PC-9 (cell line): ENCODE measurements at regions not wholly inside any gene's neighbourhood (a gene's known extent, or its start where the extent isn't known, plus 50 kb on each side); places are given as distances from the start of the nearest gene placed in this dataset.

Experiments used
- BruUV-seq: library from RNA; stranded (reverse); fragments of 400-500 nt; replicated peaks from 2 replicates; lab custom pipeline; 2021; lab: Mats Ljungman, UMichigan
- CTCF ChIA-PET: fragments of 300-600 bp; sonication (Branson Sonifier 250); formaldehyde crosslinking; loops from one replicate; lab custom pipeline; 2022; ENCODE audit warnings: antibody characterized with exemption; lab: Charles Lee
- POLR2A ChIA-PET: fragments of 300-600 bp; sonication (Branson Sonifier 250); formaldehyde crosslinking; loops from one replicate; lab custom pipeline; 2022; ENCODE audit warnings: antibody characterized with exemption; ENCODE audit not compliant: unreplicated experiment; lab: Charles Lee
- DNase-seq, 2 experiments: peaks; one replicate each; pipeline versions ENCODE4 v3.0.0 to v3.0.0-alpha.2; 2015 to 2022; ENCODE audit warnings: mixed read lengths in 1 of 2
- H2AFZ ChIP-seq: fragments of 200-600 bp; sonication (generic); 2 replicates; pipeline ENCODE4 v1.8.1; 2017; ENCODE audit warnings: antibody characterized with exemption
- H3F3A ChIP-seq: fragments of 200-600 bp; sonication (generic); 2 replicates; pipeline ENCODE4 v1.8.1; 2017; ENCODE audit warnings: antibody characterized with exemption, mild to moderate bottlenecking, low read depth; ENCODE audit not compliant: insufficient read depth
- H3K27ac ChIP-seq: fragments of 200-600 bp; sonication (generic); 2 replicates; pipeline ENCODE4 v1.6.1; 2016; ENCODE audit warnings: mixed run types
- H3K27me3 ChIP-seq: fragments of 200-600 bp; sonication (generic); 2 replicates; pipeline ENCODE4 v1.6.1; 2016; ENCODE audit warnings: low read depth, mixed run types; ENCODE audit not compliant: insufficient read depth
- H3K36me3 ChIP-seq: fragments of 200-600 bp; sonication (generic); 2 replicates; pipeline ENCODE4 v1.6.1; 2016; ENCODE audit warnings: low read depth, mixed run types
- H3K4me1 ChIP-seq: fragments of 200-600 bp; sonication (generic); replicated peaks from 2 replicates; pipeline ENCODE4 v1.6.1; 2016; ENCODE audit warnings: mixed run types; ENCODE audit not compliant: insufficient read depth
- H3K4me2 ChIP-seq: fragments of 200-600 bp; sonication (generic); 2 replicates; pipeline ENCODE4 v1.6.1; 2017; ENCODE audit warnings: mixed run types
- H3K4me3 ChIP-seq: fragments of 200-600 bp; sonication (generic); 2 replicates; pipeline ENCODE4 v1.6.1; 2016; ENCODE audit warnings: mixed run types
- H3K79me2 ChIP-seq: fragments of 200-600 bp; sonication (generic); 2 replicates; pipeline ENCODE4 v1.6.1; 2017; ENCODE audit warnings: low read depth, mixed run types
- H3K9me2 ChIP-seq: fragments of 200-600 bp; sonication (generic); 2 replicates; pipeline ENCODE4 v1.8.1; 2017; ENCODE audit warnings: mild to moderate bottlenecking; ENCODE audit not compliant: insufficient read depth
- H3K9me3 ChIP-seq: fragments of 200-600 bp; sonication (generic); 2 replicates; pipeline ENCODE4 v1.8.1; 2016; ENCODE audit warnings: low read depth; ENCODE audit not compliant: insufficient read depth
- H4K20me1 ChIP-seq: fragments of 200-600 bp; sonication (generic); 2 replicates; pipeline ENCODE4 v1.8.1; 2017; ENCODE audit not compliant: insufficient read depth
- EZH2 ChIP-seq: fragments of 200-600 bp; sonication (generic); IDR thresholded peaks from 2 replicates; pipeline ENCODE4 v1.8.0; 2017; ENCODE audit warnings: antibody characterized with exemption, low read depth
- intact Hi-C: fragments of 100-400 bp; cut with micrococcal nuclease; formaldehyde crosslinking; loops from one replicate; pipeline ENCODE4 v1.10.0; 2022; ENCODE audit not compliant: unreplicated experiment
- TF ChIP-seq, protein P1 (sequence below): fragments of 200-600 bp; sonication (generic); conservative IDR thresholded peaks from 2 replicates; pipeline ENCODE4 v1.6.1; 2017; ENCODE audit warnings: mixed run types, antibody characterized with exemption, mild to moderate bottlenecking, moderate library complexity

DNA sequence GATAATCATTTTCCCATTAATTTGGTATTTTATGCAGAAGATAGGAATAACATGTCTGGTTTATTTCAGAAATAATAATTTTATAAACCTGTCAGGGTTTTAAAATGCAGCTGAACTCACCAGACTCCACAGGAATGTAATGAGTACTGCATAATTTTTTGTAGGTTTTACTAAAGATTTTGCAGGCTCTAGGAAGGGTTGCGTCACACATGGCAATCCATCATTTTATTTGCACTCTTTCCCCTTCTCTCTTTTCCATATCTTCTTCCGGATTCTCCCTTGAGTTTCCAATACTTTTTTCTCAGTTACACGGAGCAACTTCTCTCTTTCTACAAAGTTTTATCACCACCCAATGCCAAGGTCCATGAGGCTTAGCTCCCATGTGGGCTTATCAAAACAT is 234.7 kb downstream of the NFKBIZ start:
- Histone ChIP-seq H3K9me3 (no peaks in the 10 kb centered on the region), H2AFZ (no peak overlapping the region), H3K36me3 (no peaks in the 10 kb centered on the region), H4K20me1 (no peaks in the 10 kb centered on the region), H3K79me2 (no peaks in the 10 kb centered on the region), H3K4me2 (no peak overlapping the region), H3K27me3 (no peaks in the 10 kb centered on the region), H3K4me3 (no peak overlapping the region), H3K27ac (no peak overlapping the region), H3K9me2 (peaks cover 6% of the 10 kb centered on the region; the same call in 1 of the 2 replicates), H3K4me1 (peaks cover 13% of the 10 kb centered on the region), H3F3A (peaks cover 13% of the 10 kb centered on the region)
- POLR2A ChIA-PET, result interaction anchor here (0.5 to 0.7 kb wide), 2 partner anchors 148 to 406 kb away, joined by 3 to 7 read pairs; no protein-coding TSS in a partner anchor
- TF ChIP-seq, protein P1, sequence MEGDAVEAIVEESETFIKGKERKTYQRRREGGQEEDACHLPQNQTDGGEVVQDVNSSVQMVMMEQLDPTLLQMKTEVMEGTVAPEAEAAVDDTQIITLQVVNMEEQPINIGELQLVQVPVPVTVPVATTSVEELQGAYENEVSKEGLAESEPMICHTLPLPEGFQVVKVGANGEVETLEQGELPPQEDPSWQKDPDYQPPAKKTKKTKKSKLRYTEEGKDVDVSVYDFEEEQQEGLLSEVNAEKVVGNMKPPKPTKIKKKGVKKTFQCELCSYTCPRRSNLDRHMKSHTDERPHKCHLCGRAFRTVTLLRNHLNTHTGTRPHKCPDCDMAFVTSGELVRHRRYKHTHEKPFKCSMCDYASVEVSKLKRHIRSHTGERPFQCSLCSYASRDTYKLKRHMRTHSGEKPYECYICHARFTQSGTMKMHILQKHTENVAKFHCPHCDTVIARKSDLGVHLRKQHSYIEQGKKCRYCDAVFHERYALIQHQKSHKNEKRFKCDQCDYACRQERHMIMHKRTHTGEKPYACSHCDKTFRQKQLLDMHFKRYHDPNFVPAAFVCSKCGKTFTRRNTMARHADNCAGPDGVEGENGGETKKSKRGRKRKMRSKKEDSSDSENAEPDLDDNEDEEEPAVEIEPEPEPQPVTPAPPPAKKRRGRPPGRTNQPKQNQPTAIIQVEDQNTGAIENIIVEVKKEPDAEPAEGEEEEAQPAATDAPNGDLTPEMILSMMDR, result no peak
- no peak for TF ChIP-seq EZH2
- no peak for DNase-seq
- intact Hi-C loops, result no loop called here
- BruUV-seq, result no TSS peak
- CTCF ChIA-PET, result interaction anchor here (0.6 kb wide), 1 partner anchor 407 kb away, joined by 3 read pairs; the partner anchor contains the start of gene ZBTB11

DNA sequence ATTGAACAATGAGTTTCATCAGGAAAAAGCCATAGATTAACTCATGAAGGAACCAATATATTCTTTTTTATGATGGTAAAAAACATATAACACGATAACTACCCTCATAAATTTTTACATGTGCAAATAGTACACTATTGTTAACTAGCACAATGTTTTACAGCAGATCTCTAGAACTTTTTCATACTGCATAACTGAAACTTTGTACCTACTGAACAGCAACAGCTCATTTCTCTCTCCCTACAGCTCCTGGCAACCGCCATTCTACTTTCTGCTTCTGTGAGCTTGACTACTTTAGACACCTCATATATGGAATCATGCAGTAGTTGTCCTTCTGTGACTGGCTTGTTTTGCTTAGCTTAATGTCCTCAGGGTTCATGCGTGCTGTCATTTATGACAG is 235.4 kb downstream of the NFKBIZ start:
- ChIA-PET CTCF (interaction anchor here (0.6 kb wide), 1 partner anchor 408 kb away, joined by 3 read pairs; the partner anchor contains the start of gene ZBTB11), POLR2A (interaction anchor here (0.7 kb wide), 1 partner anchor 407 kb away, joined by 7 read pairs; no protein-coding TSS in a partner anchor)
- Histone ChIP-seq H3K4me2 (no peak overlapping the region), H3K9me2 (peaks cover 6% of the 10 kb centered on the region; the same call in 1 of the 2 replicates), H3K27me3 (no peaks in the 10 kb centered on the region), H3K36me3 (no peaks in the 10 kb centered on the region), H3K4me3 (no peak overlapping the region), H4K20me1 (no peaks in the 10 kb centered on the region), H3K27ac (no peak overlapping the region), H3K79me2 (no peaks in the 10 kb centered on the region), H3F3A (peaks cover 6% of the 10 kb centered on the region; the same call in 1 of the 2 replicates), H3K4me1 (peaks cover 6% of the 10 kb centered on the region), H2AFZ (no peak overlapping the region), H3K9me3 (no peaks in the 10 kb centered on the region)
- DNase-seq, result no peak
- TF ChIP-seq EZH2, result no peak
- TF ChIP-seq, protein P1, result no peak
- BruUV-seq, result no TSS peak
- intact Hi-C loops, result no loop called here

DNA sequence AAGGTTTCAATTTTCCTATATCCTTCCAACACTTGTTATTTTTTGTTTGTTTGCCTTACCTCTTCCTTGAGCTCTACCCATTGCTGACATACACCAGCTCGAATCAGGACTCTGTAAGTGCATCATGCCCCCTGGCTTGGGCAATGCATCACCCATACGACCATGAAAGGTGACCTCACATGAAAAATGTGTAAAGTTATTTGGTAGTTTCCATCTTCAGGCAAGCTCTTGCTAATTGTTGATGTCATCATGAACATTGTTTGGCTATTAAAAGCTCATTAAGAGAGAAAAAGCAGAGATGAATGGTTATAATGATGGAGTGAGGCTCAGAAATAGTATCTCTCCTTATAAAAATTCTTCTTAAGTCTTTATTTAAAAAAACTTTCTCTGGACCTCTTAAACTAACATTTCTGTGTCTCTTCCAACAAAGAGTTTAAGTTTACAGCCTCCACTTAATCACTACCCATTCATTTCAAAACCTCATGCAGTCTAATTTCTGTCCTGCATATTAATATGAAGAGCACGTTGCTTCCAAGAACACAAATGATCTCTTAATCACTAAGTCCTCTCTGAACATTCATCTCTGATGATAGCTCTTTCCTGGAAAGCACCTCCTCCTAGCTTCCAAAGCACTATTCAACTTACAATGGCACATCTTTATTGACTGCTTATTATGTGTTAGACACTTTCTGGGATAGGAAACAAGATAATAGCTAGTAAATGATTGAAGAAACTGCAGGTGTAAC is 236.3 kb downstream of the NFKBIZ start:
- H3K79me2 ChIP-seq, result no peaks in the 10 kb centered on the region
- intact Hi-C loops, result no loop called here
- H3F3A ChIP-seq, result no peaks in the 10 kb centered on the region
- H2AFZ ChIP-seq, result no peak overlapping the region
- TF ChIP-seq EZH2, result no peak
- TF ChIP-seq, protein P1, result no peak
- BruUV-seq, result no TSS peak
- H3K4me3 ChIP-seq, result no peak overlapping the region
- H4K20me1 ChIP-seq, result no peaks in the 10 kb centered on the region
- no peak for DNase-seq
- H3K36me3 ChIP-seq, result no peaks in the 10 kb centered on the region
- peaks cover 6% of the 10 kb centered on the region; the same call in 1 of the 2 replicates for H3K9me2 ChIP-seq
- H3K27me3 ChIP-seq, result no peaks in the 10 kb centered on the region
- ChIA-PET POLR2A (no interaction called here), CTCF (no interaction called here)
- H3K9me3 ChIP-seq, result no peaks in the 10 kb centered on the region
- no peak overlapping the region for H3K4me2 ChIP-seq
- no peak overlapping the region for H3K27ac ChIP-seq
- H3K4me1 ChIP-seq, result no peaks in the 10 kb centered on the region
